Right atrium auricular region (tissue), 2 donors: ENCODE measurements at regions not wholly inside any gene's neighbourhood (a gene's known extent, or its start where the extent isn't known, plus 50 kb on each side); places are given as distances from the start of the nearest gene placed in this dataset.

Experiments
- DNase-seq: peaks from one replicate; pipeline ENCODE4 v3.0.0-alpha.2; 2019; ENCODE audit warnings: low spot score
- H3K27ac ChIP-seq, 2 donors: fragments of 200-600 bp; sonication (generic); 1 replicate in 1 of 2; 2 replicates in 1 of 2; pipeline ENCODE4 v1.5.1; 2016 to 2019
- H3K27me3 ChIP-seq, 2 donors: fragments of 200-600 bp; sonication (generic); one replicate each; pipeline versions ENCODE4 v1.5.1 to v1.6.0; 2017 to 2019
- H3K36me3 ChIP-seq: fragments of 200-600 bp; sonication (generic); one replicate; pipeline ENCODE4 v1.5.1; 2016
- H3K4me1 ChIP-seq, 2 donors: fragments of 200-600 bp; sonication (generic); one replicate each; pipeline versions ENCODE4 v1.5.1 to v1.6.0; 2017 to 2019
- H3K4me3 ChIP-seq, 2 donors: fragments of 200-600 bp; sonication (generic); 1 replicate in 1 of 2; 2 replicates in 1 of 2; pipeline ENCODE4 v1.5.1; 2017 to 2019; ENCODE audit warnings: mild to moderate bottlenecking in 1 of 2, moderate library complexity in 1 of 2
- H3K9me3 ChIP-seq, 2 donors: fragments of 200-600 bp; sonication (generic); one replicate each; pipeline ENCODE4 v1.5.1; 2019
- TF ChIP-seq, protein P1 (sequence below), 2 donors: fragments of 200-600 bp; sonication (generic); IDR thresholded peaks; one replicate each; pipeline ENCODE4 v1.5.1; 2019; ENCODE audit warnings: antibody characterized with exemption in 2 of 2

DNA sequence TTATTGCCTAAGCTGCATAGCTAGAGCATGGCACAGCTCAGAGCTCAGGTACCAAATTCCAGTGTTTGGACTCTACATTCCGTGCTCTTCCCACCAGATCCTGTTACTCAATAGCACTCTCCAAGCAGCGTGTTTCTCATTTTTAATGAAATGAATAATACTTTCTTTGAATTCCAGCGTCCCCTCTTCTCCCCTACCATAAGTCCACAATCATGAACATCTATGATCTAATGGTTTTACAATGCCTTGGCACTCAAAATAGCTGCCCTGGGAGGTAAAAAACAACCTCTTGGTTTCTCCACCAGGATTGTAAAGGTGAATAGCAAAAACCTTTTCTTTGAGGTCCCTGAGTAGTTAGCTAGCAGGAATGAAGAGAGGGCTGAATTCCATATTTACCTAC is 480.0 kb upstream of the PKN2 start:
- H3K27ac ChIP-seq: no peak overlapping the region
- H3K27me3 ChIP-seq: no peaks in the 10 kb centered on the region
- H3K4me3 ChIP-seq: no peak overlapping the region
- no peaks in the 10 kb centered on the region for H3K4me1 ChIP-seq
- no peaks in the 10 kb centered on the region for H3K9me3 ChIP-seq
- DNase-seq: no peak
- TF ChIP-seq, protein P1, sequence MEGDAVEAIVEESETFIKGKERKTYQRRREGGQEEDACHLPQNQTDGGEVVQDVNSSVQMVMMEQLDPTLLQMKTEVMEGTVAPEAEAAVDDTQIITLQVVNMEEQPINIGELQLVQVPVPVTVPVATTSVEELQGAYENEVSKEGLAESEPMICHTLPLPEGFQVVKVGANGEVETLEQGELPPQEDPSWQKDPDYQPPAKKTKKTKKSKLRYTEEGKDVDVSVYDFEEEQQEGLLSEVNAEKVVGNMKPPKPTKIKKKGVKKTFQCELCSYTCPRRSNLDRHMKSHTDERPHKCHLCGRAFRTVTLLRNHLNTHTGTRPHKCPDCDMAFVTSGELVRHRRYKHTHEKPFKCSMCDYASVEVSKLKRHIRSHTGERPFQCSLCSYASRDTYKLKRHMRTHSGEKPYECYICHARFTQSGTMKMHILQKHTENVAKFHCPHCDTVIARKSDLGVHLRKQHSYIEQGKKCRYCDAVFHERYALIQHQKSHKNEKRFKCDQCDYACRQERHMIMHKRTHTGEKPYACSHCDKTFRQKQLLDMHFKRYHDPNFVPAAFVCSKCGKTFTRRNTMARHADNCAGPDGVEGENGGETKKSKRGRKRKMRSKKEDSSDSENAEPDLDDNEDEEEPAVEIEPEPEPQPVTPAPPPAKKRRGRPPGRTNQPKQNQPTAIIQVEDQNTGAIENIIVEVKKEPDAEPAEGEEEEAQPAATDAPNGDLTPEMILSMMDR (IDR thresholded peaks at IDR 0.05): no peak
- H3K36me3 ChIP-seq: no peaks in the 10 kb centered on the region

DNA sequence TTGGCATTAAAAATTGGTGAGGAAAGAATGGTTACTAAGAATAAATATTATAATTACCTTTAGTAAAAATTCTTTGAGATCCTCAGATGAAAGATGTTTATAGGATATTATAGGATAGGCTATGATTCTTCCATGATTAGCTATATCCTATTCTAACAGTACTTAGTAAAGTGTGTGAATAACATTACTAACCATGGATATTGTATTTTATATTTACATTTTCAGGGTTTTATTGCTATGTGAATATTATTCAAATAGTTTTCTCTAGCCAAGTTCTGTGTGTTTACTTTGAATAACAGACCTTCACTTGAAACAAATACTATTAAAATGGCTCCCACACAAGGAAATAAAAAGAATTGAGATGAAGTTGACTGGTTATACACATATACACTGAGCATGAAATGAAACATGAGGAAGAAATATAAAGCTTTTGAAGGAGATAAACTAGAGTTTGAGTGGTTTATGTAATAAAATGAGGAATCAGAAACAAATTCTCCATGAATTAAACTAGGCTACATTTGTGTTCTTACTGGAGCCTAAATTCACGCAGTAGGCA is 479.4 kb upstream of the PKN2 start:
- H3K4me3 ChIP-seq: no peak overlapping the region
- TF ChIP-seq, protein P1 (IDR thresholded peaks at IDR 0.05): no peak
- DNase-seq: no peak

GRCh38 chr1:88208389-88208788 is 475.7 kb upstream of the PKN2 start:
- Histone ChIP-seq H3K27ac (no peak overlapping the region), H3K36me3 (no peaks in the 10 kb centered on the region), H3K4me3 (no peak overlapping the region), H3K27me3 (no peaks in the 10 kb centered on the region), H3K4me1 (no peaks in the 10 kb centered on the region), H3K9me3 (no peaks in the 10 kb centered on the region)
- TF ChIP-seq, protein P1 (IDR thresholded peaks at IDR 0.05): no peak
- no peak for DNase-seq

More for the DNA sequence above, 479.4 kb upstream of the PKN2 start:
- Histone ChIP-seq H3K27me3 (no peaks in the 10 kb centered on the region), H3K27ac (no peak overlapping the region), H3K4me1 (no peaks in the 10 kb centered on the region), H3K9me3 (no peaks in the 10 kb centered on the region), H3K36me3 (no peaks in the 10 kb centered on the region)

GRCh38 chr1:88210103-88210787 is 473.8 kb upstream of the PKN2 start:
- Histone ChIP-seq H3K9me3 (no peaks in the 10 kb centered on the region), H3K27ac (no peak overlapping the region), H3K4me3 (no peak overlapping the region), H3K36me3 (no peaks in the 10 kb centered on the region), H3K27me3 (no peaks in the 10 kb centered on the region), H3K4me1 (no peaks in the 10 kb centered on the region)
- no peak for DNase-seq
- TF ChIP-seq, protein P1 (IDR thresholded peaks at IDR 0.05): no peak

DNA sequence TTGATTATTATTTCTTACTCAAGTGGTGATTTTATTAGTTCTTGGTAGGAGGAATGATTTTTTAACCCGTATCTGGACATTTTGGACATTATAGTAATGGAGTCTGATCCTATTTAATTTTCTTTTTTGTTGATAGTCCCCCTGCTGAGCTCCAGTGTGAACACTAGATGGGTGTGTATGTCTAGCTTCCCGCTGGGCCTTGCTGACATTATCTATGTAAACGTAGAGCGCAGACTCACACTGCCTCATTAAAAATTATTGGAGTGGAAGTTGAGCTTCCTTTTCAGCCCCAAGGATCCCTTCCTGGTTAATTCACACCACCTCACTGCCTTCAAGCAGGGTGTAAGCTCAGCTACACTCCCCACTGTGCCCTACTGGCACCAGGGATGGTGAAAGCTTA is 467.6 kb upstream of the PKN2 start:
- Histone ChIP-seq H3K27ac (no peak overlapping the region), H3K36me3 (no peaks in the 10 kb centered on the region), H3K9me3 (no peaks in the 10 kb centered on the region), H3K4me3 (no peak overlapping the region), H3K27me3 (no peaks in the 10 kb centered on the region), H3K4me1 (no peaks in the 10 kb centered on the region)
- no peak for DNase-seq
- TF ChIP-seq, protein P1 (IDR thresholded peaks at IDR 0.05): no peak

DNA sequence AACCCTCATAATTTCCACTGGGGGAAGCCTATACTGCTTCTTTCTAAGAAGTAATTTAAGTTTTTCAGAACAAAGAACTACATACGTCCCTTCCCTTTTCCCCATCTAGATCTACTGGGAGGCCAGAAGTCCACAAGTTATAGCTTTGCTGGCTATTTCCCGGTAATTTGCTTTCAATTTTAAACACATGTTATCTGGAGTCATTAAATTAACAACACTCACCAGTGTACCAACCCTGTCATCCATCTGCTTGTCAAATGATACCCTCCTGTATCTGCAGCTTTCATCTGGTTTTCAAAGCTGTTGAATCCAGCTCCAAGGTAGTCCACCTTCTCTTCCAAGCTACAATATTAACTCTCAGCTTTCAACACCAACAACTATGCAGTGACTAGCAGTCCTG is 466.7 kb upstream of the PKN2 start:
- TF ChIP-seq, protein P1 (IDR thresholded peaks at IDR 0.05): no peak
- Histone ChIP-seq H3K36me3 (no peaks in the 10 kb centered on the region), H3K27ac (no peak overlapping the region), H3K4me1 (no peaks in the 10 kb centered on the region), H3K9me3 (no peaks in the 10 kb centered on the region), H3K27me3 (no peaks in the 10 kb centered on the region), H3K4me3 (no peak overlapping the region)
- no peak for DNase-seq
